GM12891 (cell line): ENCODE measurements at regions not wholly inside any gene's neighbourhood (a gene's known extent, or its start where the extent isn't known, plus 50 kb on each side); places are given as distances from the start of the nearest gene placed in this dataset.
"Not testable (repeated sequence)": the region's sequence is repeated elsewhere in the genome, so short reads cannot be mapped to it uniquely, and the experiment has no call there.

Source experiments
- POLR2A ChIP-seq: IDR thresholded peaks from 2 replicates; pipeline ENCODE4 v1.6.1; 2011; ENCODE audit warnings: low read depth, low read length, control low read depth
- POLR2AphosphoS5 ChIP-seq: IDR thresholded peaks from 2 replicates; pipeline ENCODE4 v1.6.1; 2011; ENCODE audit warnings: low read depth, low read length, control low read depth
- SPI1 ChIP-seq: IDR thresholded peaks from 2 replicates; pipeline ENCODE4 v1.6.1; 2011; ENCODE audit warnings: low read depth, low read length, control low read depth
- TAF1 ChIP-seq: IDR thresholded peaks from 2 replicates; pipeline ENCODE4 v1.6.1; 2011; ENCODE audit warnings: low read depth, low read length, control low read depth

DNA sequence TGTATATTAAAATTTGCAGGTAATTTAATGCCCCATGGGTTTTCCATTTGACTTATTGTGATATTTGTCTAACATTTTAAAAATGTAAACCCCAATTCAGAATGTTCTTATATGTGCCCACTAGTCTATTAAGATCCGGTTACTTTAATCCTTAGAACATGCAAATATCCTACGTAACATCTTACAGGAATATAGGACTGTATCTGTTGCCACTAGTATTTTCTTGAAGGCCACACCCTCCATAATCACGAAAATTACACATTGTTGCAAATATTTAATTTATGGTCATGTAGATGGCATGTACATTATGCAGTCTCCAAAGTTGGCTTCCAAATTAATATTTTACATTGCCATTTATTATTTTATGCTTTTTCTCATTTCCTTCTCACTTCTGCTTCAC is 329.2 kb upstream of the NOTCH2NLA start:
- TF ChIP-seq POLR2A, POLR2AphosphoS5, TAF1, SPI1: not testable (repeated sequence)
